Ishikawa (cell line): ENCODE measurements at regions not wholly inside any gene's neighbourhood (a gene's known extent, or its start where the extent isn't known, plus 50 kb on each side); places are given as distances from the start of the nearest gene placed in this dataset.

ENCODE experiments used
- CREB1 ChIP-seq: IDR thresholded peaks from 2 replicates; pipeline ENCODE4 v1.6.1; 2012; ENCODE audit warnings: low read depth
- EGR1 ChIP-seq: IDR thresholded peaks from 2 replicates; pipeline ENCODE4 v1.6.1; 2012
- EP300 ChIP-seq: IDR thresholded peaks from 2 replicates; pipeline ENCODE4 v1.6.1; 2012; ENCODE audit warnings: borderline replicate concordance
- FOXM1 ChIP-seq: IDR thresholded peaks from 2 replicates; pipeline ENCODE4 v1.6.1; 2012; ENCODE audit warnings: low read depth, borderline replicate concordance
- TAF1 ChIP-seq: IDR thresholded peaks from 2 replicates; pipeline ENCODE4 v1.6.1; 2012; ENCODE audit warnings: low read depth, mild to moderate bottlenecking
- TEAD4 ChIP-seq: IDR thresholded peaks from 2 replicates; pipeline ENCODE4 v1.6.1; 2012
- YY1 ChIP-seq: IDR thresholded peaks from 2 replicates; pipeline ENCODE4 v1.6.1; 2012; ENCODE audit warnings: low read depth
- ZBTB7A ChIP-seq: IDR thresholded peaks from 2 replicates; pipeline ENCODE4 v1.6.1; 2012; ENCODE audit warnings: low read depth
- TF ChIP-seq, protein P1 (sequence below): IDR thresholded peaks from 2 replicates; pipeline ENCODE4 v1.6.1; 2012
- TF ChIP-seq, protein P2 (sequence below): IDR thresholded peaks from 2 replicates; pipeline ENCODE4 v1.6.1; 2012; ENCODE audit warnings: low read depth, mild to moderate bottlenecking

DNA sequence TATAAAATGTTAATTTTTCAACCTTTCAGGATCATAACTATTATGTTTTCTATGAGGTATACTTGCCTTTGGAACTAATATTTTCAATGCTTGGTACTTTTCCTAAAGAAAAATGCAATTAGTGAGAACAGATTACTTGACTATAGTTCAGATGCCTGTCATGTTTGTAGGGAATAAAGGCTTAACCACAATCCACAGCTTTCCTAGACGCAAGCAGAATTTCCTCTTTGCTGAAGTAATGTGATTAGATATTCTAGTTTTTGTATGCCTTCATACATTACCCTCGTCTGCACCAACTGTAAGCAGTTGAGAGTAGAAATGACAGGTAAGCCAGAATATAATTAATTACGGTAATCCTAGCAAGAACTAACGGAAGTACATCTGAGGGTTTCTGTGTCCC is 581.4 kb upstream of the MMS22L start:
- TF ChIP-seq CREB1 (no peak), EP300 (no peak), FOXM1 (no peak), YY1 (no peak), TAF1 (no peak), TEAD4 (no peak), EGR1 (no peak), ZBTB7A (no peak)
- TF ChIP-seq, protein P1, sequence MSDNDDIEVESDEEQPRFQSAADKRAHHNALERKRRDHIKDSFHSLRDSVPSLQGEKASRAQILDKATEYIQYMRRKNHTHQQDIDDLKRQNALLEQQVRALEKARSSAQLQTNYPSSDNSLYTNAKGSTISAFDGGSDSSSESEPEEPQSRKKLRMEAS, result no peak
- TF ChIP-seq, protein P2, sequence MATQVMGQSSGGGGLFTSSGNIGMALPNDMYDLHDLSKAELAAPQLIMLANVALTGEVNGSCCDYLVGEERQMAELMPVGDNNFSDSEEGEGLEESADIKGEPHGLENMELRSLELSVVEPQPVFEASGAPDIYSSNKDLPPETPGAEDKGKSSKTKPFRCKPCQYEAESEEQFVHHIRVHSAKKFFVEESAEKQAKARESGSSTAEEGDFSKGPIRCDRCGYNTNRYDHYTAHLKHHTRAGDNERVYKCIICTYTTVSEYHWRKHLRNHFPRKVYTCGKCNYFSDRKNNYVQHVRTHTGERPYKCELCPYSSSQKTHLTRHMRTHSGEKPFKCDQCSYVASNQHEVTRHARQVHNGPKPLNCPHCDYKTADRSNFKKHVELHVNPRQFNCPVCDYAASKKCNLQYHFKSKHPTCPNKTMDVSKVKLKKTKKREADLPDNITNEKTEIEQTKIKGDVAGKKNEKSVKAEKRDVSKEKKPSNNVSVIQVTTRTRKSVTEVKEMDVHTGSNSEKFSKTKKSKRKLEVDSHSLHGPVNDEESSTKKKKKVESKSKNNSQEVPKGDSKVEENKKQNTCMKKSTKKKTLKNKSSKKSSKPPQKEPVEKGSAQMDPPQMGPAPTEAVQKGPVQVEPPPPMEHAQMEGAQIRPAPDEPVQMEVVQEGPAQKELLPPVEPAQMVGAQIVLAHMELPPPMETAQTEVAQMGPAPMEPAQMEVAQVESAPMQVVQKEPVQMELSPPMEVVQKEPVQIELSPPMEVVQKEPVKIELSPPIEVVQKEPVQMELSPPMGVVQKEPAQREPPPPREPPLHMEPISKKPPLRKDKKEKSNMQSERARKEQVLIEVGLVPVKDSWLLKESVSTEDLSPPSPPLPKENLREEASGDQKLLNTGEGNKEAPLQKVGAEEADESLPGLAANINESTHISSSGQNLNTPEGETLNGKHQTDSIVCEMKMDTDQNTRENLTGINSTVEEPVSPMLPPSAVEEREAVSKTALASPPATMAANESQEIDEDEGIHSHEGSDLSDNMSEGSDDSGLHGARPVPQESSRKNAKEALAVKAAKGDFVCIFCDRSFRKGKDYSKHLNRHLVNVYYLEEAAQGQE, result no peak
